Right renal cortex interstitium (tissue), 3 donors: ENCODE measurements at regions not wholly inside any gene's neighbourhood (a gene's known extent, or its start where the extent isn't known, plus 50 kb on each side); places are given as distances from the start of the nearest gene placed in this dataset.
"Not testable (repeated sequence)": the region's sequence is repeated elsewhere in the genome, so short reads cannot be mapped to it uniquely, and the experiment has no call there.

Source experiments
- DNase-seq, 3 donors: peaks; one replicate each; pipeline ENCODE4 v3.0.0-alpha.2; 2013; ENCODE audit warnings: low read depth in 3 of 3, low spot score in 2 of 3

DNA sequence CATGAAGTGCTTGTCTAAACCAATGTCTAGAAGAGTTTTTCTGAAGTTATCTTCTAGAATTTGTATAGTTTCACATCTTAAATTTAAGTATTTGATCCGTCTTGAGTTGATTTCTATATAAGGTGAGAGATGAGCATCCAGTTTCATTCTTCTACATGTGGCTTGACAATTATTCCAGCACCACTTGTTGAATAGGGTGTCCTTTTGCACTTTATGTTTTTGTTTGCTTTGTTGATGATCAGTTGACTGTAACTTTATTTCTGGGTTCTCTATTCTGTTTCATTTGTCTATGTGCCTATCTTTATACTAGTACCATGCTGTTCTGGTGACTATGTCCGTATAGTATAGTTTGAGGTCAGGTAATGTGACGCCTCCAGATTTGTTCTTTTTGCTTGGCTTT lies 426.6 kb upstream of the CHRM2 start:
- DNase-seq, result no peak

DNA sequence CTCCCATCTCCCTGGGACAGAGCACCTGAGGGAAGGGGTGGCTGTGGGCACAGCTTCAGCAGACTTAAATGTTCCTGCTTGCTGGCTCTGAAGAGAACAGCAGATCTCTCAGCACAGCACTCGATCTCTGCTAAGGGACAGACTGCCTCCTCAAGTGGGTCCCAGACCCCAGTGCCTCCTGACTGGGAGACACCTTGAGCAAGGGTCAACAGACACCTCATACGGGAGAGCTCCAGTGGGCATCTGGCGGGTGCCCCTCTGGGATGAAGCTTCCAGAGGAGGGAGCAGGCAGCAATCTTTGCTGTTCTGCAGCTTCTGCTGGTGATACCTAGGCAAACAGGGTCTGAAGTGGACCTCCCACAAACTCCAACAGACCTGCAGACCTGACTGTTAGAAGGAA lies 436.7 kb upstream of the CHRM2 start:
- not testable (repeated sequence) for DNase-seq

DNA sequence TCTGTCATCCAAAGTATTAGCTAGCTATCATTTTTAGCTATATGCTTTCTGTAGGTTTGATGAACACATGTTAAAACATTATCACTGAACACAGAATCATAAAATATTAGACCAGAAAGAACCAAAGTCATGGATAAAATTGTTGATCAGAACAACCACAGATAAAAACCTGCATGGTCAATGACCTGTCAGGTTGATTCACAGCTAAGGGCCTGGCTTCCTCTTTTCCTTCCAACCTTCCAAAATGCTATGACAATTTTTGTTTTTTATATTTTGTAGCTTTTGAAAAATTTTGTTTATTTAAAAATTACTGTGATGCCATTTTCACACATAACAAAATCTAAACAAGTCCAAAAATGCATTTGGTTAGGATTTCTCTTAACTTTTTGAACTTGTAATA lies 444.4 kb upstream of the CHRM2 start:
- no peak for DNase-seq

DNA sequence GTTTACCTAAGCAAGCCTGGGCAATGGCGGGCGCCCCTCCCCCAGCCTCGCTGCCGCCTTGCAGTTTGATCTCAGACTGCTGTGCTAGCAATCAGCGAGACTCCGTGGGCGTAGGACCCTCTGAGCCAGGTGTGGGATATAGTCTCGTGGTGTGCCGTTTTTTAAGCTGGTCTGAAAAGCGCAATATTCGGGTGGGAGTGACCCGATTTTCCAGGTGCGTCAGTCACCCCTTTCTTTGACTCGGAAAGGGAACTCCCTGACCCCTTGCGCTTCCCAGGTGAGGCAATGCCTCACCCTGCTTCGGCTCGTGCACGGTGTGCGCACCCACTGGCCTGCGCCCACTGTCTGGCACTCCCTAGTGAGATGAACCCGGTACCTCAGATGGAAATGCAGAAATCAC lies 442.6 kb upstream of the MTPN start:
- DNase-seq, result not testable (repeated sequence)

DNA sequence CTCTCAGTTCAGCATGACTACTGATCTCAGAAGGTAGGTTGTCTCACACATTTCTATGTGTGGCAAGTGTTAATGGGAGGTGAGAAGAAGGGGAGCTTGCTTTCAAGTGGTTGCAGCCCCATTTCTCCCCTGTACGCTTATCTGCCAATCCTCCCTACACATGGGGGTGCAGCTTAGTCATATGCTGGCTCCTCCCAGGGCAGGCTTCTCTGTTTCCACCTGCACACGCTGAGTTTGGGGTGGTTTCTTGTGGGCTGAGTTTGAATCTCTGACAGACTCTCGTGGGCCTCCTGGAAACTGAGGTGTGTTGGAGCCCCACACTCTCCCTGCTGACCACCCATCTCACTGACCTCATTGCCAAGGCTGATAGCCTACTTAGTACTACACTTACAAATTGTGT lies 435.8 kb upstream of the MTPN start:
- DNase-seq, result no peak

DNA sequence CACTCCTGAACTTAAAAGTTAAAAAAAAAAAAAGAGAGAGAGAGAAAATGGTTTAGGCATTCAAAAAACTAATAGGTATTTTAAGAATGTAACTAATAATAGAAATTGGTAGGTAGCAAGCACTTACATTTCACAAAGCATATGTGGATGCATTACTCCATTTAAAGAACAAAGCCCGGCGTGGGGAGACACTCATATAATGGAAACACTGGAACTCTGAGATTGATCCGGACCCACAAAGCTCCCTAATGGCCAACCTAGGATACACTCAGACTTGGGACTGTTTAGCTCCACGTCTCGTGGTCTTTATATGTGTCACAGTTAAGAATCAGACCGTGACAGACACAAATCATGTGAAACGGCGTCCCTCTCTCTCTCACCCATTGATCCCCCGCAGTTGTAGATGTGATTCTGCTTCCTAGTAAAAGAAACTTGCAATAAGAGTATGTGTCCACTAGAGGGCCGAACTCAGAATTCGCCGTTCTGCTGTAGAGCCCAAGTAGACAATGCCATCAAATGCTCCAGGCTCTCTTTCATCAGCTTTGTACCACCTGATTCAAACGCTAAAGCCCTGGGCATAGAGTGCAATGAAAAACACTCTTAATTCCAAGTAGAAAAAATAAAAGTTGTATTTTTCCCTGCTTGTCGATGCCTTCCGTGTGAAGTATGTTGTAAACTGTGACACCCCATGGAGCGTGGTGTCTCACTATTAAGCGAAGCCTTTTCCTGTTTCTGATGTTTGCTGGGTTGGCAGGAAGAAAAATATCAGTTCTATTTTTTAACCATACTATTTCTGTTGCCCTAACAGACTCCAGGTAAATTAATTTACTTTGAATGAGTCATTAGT lies 429.0 kb upstream of the MTPN start:
- DNase-seq, result peak in 2 of 3 donors; percentile 19 to 32

DNA sequence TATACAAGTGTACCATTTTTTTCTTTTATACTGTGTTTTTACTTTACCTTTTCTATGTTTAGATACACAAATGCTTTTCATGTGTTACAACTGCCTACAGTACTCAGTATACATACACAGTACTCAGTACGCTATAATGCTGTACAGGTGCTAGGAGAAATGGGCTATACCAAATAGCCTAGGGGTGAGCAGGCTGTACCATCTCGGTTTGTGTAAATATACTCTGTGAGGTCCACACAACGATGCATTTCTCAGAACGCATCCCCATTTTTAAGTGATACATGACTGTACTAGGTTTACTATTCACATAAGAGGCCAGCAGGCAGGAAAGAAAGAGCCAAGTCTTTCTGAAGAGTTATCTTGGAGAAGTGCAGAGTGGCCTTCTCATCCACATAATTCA lies 426.4 kb upstream of the MTPN start:
- DNase-seq, result no peak

DNA sequence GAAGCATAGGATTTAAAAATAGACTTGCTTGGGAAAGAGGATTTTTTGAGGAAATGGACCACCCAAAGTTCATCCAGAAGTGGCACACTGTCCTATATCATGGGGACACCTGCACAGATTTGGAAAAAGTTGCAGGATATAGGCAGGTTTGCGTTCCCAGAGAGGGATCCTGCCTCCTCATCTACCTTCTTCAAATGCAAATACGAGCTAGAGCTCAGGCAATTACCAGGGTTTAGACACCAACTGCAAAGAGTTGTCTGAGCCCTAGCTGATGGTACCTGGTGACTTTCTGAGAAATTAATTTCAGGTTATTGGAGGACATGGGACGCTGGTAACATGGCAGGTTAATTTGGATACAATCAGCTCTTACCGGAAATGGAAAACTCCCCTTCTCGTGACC lies 423.7 kb upstream of the MTPN start:
- DNase-seq, result no peak

DNA sequence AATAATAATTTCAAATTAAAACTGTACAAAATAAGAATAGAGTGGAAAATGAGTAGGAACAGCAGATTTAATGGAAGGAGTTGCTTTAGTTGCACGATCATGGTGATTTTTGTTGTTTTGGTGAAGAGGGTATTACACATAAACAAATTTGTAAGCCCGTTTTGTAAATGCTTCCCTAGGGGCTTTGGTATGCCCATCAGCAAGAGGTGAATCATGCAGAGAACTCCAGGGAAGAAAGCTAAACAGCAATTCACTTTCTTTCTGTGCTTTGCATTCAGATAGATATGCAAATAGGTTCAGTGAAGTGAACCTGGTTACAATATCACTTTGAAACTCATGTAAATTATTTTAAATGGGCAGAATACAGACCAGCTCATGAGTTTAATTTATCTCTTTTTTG lies 422.2 kb upstream of the MTPN start:
- DNase-seq, result no peak

DNA sequence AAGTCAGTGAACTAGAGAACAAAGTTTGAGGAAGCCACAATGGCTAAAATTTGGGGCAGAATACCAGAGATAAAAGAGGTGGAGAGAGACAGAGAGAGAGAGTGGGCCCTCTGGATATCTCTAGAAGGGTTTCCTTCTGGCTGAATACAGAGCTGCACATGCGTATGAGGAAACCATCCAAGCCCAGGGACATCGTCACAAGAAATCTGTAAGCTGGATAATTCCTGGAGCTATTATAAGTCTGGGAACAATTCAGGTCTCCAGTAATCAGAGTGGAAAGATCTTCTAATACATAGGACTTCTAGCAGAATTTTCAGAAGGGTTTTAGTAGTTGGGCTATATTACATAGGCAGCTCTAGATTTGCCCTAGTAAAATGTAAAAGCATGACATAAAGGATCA lies 415.7 kb upstream of the MTPN start:
- DNase-seq, result no peak

DNA sequence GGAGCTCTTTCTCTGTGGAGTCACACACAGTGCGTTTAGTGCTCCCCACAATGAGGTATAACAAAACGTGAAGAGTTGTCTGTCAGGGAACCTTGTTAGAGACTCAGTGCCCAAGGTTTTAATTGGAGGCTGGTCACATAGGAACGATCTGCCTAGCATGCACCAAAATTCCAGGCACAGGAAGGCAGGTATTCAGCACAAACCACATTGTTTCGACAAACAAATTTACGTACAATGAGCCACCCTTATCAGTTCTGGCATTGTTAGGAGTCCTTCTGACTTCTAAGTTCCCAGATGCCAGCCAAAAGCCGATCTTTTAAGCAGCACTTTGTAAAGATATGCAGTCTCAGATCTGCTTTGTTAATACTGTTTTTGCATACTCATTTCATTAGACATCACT lies 414.2 kb upstream of the MTPN start:
- DNase-seq, result no peak

DNA sequence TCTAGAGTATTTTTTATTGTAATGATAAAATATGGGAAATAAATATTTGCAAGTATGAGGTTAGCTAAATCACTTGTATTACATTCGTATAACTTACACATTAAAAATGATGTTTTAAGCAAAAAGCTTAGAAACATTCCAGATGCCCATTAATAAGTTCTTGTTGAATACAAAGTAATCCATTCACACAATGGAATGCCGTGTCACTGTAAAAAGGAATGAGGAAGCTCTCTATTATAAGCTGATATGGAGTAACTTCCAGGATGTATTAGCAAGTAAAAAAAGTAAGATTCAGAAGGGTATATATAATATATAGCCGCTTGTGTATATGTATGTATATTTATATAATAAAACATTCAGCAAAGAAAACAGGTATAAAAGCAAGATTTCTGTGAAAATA lies 412.8 kb upstream of the MTPN start:
- DNase-seq, result no peak

DNA sequence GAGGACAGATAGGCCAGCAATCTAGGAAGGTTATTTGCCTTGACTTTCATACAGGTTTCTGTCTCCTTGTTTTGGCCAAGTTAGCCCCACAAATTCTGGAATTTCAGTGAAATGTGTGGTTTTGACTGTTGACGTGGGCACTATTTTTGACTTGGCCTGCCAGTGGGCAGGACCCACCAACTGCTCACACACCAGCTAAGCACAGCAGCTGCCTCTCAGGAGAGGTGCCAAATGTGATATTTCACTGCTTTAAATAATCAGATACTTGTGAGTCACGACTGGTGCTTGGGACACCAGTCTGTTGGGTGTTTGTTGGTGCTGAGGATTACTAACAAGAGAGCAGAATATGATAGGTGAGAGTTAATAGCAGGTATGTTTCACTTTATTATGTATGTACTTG lies 409.7 kb upstream of the MTPN start:
- no peak for DNase-seq

DNA sequence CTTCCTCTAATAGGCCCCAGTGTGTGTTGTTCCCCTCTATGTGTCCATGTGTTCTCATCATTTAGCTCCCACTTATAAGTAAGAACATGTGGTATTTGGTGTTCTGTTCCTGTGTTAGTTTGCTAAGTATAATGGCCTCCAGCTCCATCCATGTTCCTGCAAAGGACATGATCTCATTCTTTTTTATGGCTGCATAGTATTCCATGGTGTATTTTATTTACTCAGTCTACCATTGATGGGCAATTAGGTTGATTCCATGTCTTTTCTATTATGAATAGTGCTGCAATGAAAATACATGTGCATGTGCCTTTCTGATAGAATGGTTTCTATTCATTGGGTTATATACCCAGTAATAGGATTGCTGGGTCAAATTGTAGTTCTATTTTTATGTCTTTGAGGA lies 394.2 kb upstream of the MTPN start:
- not testable (repeated sequence) for DNase-seq

DNA sequence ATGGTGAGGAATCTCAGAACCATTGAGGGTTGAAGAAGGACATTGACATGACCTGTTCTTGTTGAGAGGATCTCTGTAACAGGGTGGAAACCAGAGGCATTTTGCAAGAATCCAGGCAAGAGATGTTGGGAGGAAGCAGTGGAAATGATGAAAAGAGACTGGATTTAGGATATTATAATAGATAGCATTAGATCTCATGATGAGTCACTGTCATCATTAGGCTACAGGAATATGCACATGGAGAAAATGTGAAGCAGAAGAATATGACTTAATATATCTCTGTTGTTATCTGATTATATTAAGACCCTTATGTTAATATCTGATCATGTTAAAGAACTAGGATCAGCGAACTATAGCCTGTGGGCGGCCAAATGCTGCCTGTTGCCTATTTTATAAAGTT lies 393.0 kb upstream of the MTPN start:
- no peak for DNase-seq

DNA sequence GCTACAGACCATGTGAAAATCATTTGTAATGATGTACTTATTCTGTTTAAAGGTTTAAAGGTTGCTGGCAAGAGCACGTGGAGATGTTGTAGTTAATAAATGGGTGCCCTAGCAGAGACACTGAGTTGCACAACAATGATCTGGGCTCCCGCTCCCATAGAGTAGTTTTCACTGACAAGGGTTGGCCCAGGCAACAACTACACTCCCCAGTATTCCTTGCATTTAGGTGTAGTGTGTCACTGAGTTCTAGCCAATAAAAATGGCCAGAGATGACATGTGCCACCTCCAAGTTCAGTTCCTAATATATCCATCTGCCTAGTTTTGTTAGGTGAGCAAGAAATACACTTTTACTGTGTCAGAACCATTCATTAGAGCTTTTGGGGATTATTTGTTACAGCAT lies 392.1 kb upstream of the MTPN start:
- DNase-seq, result no peak

DNA sequence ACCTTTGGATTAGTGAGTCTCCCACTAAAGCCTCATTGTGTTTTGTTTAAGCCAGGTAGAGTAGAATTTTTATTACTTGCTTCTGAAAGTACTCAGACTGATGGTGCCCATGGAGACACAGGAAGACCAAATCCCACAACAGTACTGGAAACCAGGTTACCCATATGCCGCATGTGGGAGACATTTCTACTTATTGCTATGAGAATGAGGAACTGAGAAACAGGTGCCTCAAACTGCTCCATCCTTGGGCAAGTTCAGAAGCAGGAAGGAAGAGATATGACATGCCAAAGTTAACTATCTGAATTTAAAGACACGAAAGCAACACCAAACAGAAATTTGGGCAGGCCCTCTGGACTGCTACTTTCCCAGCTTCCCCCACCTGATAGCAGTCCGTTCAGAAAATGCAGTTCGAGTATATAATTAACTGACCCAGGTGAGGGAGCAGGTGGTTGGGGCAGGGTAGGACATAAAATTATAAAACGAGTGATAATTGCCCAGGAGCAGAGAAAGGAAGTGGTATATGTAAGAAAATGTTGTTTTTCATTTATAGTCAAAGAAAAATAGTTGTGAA lies 382.3 kb upstream of the MTPN start:
- DNase-seq, result no peak

DNA sequence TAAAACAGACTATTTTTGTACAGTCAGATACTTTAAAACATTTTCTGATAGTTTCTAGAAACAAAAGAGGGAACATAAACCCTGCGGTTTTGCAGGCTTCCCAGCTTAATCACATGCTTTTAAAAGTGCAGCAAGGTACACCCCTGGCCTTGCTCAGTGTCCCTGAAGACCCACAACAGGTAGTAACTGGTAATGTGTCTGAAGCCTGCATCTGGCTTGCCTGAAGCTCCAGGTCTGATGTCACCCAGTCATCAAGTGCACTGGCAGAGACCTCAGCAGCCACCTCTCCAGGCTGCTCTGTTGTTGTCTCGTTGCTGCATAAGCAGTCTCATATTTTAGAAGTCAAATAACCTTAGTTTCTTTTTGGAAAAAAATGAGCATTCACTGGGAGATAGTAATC lies 376.1 kb upstream of the MTPN start:
- DNase-seq, result no peak

DNA sequence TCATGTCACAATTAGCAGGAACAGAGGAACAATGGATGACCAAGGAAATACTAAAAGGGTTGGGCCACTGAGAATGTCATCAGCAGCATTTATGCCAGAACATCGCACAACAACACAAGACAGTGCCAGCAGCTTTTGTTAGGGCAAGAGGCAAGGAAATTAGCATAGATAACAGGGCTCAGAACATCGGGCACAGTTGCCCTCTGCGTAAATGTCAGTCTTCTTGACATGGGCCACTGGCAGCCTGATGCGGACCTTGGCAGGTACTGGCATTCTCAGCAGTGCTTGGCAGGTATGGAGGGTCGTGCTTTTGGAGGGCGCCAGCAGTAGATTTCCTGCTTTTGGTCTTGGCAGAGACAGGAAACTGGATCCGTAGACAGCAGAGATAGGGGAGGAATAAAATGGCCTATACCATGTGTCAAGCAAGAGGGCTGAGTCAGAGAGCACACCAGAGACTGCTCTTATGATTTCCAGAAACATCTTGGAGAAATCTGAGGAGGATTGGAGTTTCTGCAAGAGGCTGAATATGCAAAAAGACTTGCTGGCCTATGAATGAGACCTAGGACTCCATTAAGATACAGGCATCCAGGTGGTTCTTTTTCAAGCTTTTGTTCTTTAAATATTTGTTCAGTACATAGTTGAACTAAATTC lies 371.5 kb upstream of the MTPN start:
- DNase-seq, result no peak

DNA sequence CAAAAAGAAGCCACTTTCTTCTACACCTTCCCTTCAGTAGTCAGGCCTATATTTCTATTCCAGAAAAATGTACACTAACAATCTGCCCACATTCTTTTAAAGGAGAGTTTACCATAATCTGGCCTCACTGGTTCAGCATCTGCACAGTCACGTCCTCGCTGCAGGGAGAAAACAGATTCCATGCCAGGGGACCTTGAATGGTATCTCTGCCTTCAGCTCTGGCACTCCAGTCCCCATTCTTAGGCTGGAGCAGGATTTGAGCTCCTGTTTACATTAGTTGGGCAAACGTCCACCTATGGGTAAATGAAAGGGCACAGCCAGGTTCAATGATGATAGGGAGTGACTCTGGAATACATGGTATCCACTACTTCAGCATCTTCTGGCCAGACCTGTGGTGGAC lies 371.0 kb upstream of the MTPN start:
- no peak for DNase-seq

DNA sequence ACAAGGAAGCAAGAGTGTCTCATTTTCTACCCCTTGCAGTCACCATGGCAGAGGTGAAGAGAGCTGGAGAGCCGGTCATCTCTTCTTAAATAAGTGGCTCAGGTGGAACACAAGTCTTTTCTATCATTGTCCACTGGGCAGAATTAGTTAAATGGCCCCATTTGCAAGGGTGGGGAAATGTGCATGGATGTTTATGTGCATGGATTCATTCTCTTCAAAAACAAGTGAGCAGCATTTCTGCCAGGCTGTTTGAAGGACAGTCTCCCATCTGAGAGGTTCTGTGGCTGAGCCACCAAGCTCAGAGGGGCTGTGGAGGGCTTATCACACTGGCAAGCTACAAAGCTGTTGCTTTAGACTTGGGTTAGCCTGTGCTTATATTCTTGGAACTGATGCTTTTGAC lies 370.3 kb upstream of the MTPN start:
- DNase-seq, result no peak

DNA sequence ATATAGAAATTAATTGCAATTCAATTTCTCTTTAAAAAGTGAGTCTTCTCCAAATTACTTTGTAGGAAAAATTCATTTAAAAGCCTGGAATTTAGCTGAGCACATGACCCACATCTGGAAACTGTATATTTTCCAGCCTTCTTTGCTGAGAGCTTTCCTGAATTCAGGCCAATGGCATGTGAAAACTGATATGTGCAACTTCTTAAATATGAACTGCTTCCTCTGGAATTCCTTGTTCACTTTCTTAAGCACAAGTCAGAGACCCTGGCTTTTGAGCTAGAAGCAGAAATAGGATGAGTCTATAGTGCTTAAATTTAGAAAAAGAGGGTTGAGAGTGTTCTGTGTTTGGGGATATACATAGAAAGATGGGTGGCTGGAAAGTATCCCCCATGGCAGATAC lies 365.1 kb upstream of the MTPN start:
- DNase-seq, result no peak
